OCI-LY1 (cell line): ENCODE measurements at regions not wholly inside any gene's neighbourhood (a gene's known extent, or its start where the extent isn't known, plus 50 kb on each side); places are given as distances from the start of the nearest gene placed in this dataset.

Source experiments
- H2AFZ ChIP-seq: fragments of 200-600 bp; sonication (generic), shearing (Covaris generic); 2 replicates; pipeline ENCODE4 v1.6.0; 2014; ENCODE audit warnings: antibody characterized with exemption, mild to moderate bottlenecking, low read length
- H3F3A ChIP-seq: fragments of 200-600 bp; sonication (generic), shearing (Covaris generic); 2 replicates; pipeline ENCODE4 v1.6.0; 2014; ENCODE audit warnings: mild to moderate bottlenecking, antibody characterized with exemption, low read length, moderate library complexity; ENCODE audit not compliant: insufficient read depth
- H3K27ac ChIP-seq: fragments of 200-600 bp; sonication (generic); 2 replicates; pipeline ENCODE4 v1.5.1; 2014; ENCODE audit warnings: low read length, mixed run types, mild to moderate bottlenecking, low read depth; ENCODE audit not compliant: poor library complexity, severe bottlenecking
- H3K27me3 ChIP-seq: fragments of 200-600 bp; sonication (generic); 2 replicates; pipeline ENCODE4 v1.6.0; 2014; ENCODE audit warnings: antibody characterized with exemption, mild to moderate bottlenecking, low read length, moderate library complexity; ENCODE audit not compliant: insufficient read depth
- H3K36me3 ChIP-seq: fragments of 200-600 bp; sonication (generic); 2 replicates; pipeline ENCODE4 v1.6.1; 2014; ENCODE audit warnings: mild to moderate bottlenecking, antibody characterized with exemption, low read length, moderate library complexity, mixed read lengths; ENCODE audit not compliant: insufficient read depth
- H3K4me1 ChIP-seq: fragments of 200-600 bp; sonication (generic); 2 replicates; pipeline ENCODE4 v1.5.1; 2014; ENCODE audit warnings: mild to moderate bottlenecking, low read length, moderate library complexity; ENCODE audit not compliant: insufficient read depth, severe bottlenecking
- H3K4me2 ChIP-seq: fragments of 200-600 bp; sonication (generic), shearing (Covaris generic); 2 replicates; pipeline ENCODE4 v1.6.1; 2014; ENCODE audit warnings: low read length
- H3K4me3 ChIP-seq: fragments of 200-600 bp; sonication (generic); 2 replicates; pipeline ENCODE4 v1.5.1; 2014; ENCODE audit warnings: low read length, low read depth, mild to moderate bottlenecking, mixed read lengths; ENCODE audit not compliant: poor library complexity, severe bottlenecking
- H3K79me2 ChIP-seq: fragments of 200-600 bp; shearing (Covaris generic); 2 replicates; pipeline ENCODE4 v1.6.1; 2016; ENCODE audit warnings: mixed run types, low read length, mixed read lengths; ENCODE audit not compliant: insufficient read depth
- H3K9ac ChIP-seq: fragments of 200-600 bp; sonication (generic), shearing (Covaris generic); 2 replicates; pipeline ENCODE4 v1.6.1; 2014; ENCODE audit warnings: mild to moderate bottlenecking, low read length, mixed read lengths
- H3K9me2 ChIP-seq: fragments of 200-600 bp; sonication (generic), shearing (Covaris generic); 2 replicates; pipeline ENCODE4 v1.6.1; 2014; ENCODE audit warnings: low read depth, mild to moderate bottlenecking, low read length, mixed read lengths
- H3K9me3 ChIP-seq: fragments of 200-600 bp; shearing (Covaris generic); 2 replicates; pipeline ENCODE4 v1.6.1; 2014; ENCODE audit warnings: low read length, mixed read lengths
- H4K20me1 ChIP-seq: fragments of 200-600 bp; sonication (generic), shearing (Covaris generic); 2 replicates; pipeline ENCODE4 v1.6.0; 2016; ENCODE audit warnings: mild to moderate bottlenecking, low read length; ENCODE audit not compliant: insufficient read depth
- CTCF ChIP-seq: fragments of 200-600 bp; sonication (generic), shearing (Covaris generic); IDR thresholded peaks from 2 replicates; pipeline ENCODE4 v1.5.1; 2017; ENCODE audit warnings: mild to moderate bottlenecking, antibody characterized with exemption, low read length, moderate library complexity, mixed read lengths
- EZH2 ChIP-seq: fragments of 200-600 bp; sonication (generic), shearing (Covaris generic); IDR thresholded peaks from 2 replicates; pipeline ENCODE4 v1.8.0; 2017; ENCODE audit warnings: borderline replicate concordance, mixed run types, mild to moderate bottlenecking, antibody characterized with exemption, low read length, moderate library complexity, mixed read lengths

GRCh38 chr11:38392176-38392575 lies 1794.1 kb upstream of the RAG2 start:
- H3F3A ChIP-seq: no peaks in the 10 kb centered on the region
- H3K27ac ChIP-seq: no peak overlapping the region
- H4K20me1 ChIP-seq: no peaks in the 10 kb centered on the region
- TF ChIP-seq CTCF (no peak), EZH2 (no peak)
- no peaks in the 10 kb centered on the region for H3K27me3 ChIP-seq
- no peaks in the 10 kb centered on the region for H3K79me2 ChIP-seq
- no peak overlapping the region for H3K4me3 ChIP-seq
- H3K9me3 ChIP-seq: no peaks in the 10 kb centered on the region
- H3K9ac ChIP-seq: no peak overlapping the region
- H2AFZ ChIP-seq: no peak overlapping the region
- H3K9me2 ChIP-seq: no peaks in the 10 kb centered on the region
- H3K36me3 ChIP-seq: no peaks in the 10 kb centered on the region
- H3K4me2 ChIP-seq: no peak overlapping the region
- H3K4me1 ChIP-seq: no peaks in the 10 kb centered on the region

GRCh38 chr11:38384568-38384967 lies 1786.5 kb upstream of the RAG2 start:
- no peak overlapping the region for H3K4me2 ChIP-seq
- no peaks in the 10 kb centered on the region for H3K9me2 ChIP-seq
- H3K4me3 ChIP-seq: no peak overlapping the region
- H3K9ac ChIP-seq: no peak overlapping the region
- TF ChIP-seq CTCF (no peak), EZH2 (no peak)
- H3K27ac ChIP-seq: no peak overlapping the region
- no peaks in the 10 kb centered on the region for H3K79me2 ChIP-seq
- H3F3A ChIP-seq: no peaks in the 10 kb centered on the region
- H3K9me3 ChIP-seq: no peaks in the 10 kb centered on the region
- no peaks in the 10 kb centered on the region for H3K36me3 ChIP-seq
- no peaks in the 10 kb centered on the region for H4K20me1 ChIP-seq
- H3K4me1 ChIP-seq: no peaks in the 10 kb centered on the region
- H3K27me3 ChIP-seq: no peaks in the 10 kb centered on the region
- no peak overlapping the region for H2AFZ ChIP-seq

GRCh38 chr11:38365274-38365673 lies 1767.2 kb upstream of the RAG2 start:
- Histone ChIP-seq H3F3A (no peaks in the 10 kb centered on the region), H3K9me2 (no peaks in the 10 kb centered on the region), H2AFZ (no peak overlapping the region), H3K9me3 (no peaks in the 10 kb centered on the region), H3K27me3 (no peaks in the 10 kb centered on the region), H3K79me2 (no peaks in the 10 kb centered on the region), H3K27ac (no peak overlapping the region), H4K20me1 (no peaks in the 10 kb centered on the region), H3K4me1 (no peaks in the 10 kb centered on the region), H3K36me3 (no peaks in the 10 kb centered on the region), H3K4me2 (no peak overlapping the region), H3K4me3 (no peak overlapping the region), H3K9ac (no peak overlapping the region)
- TF ChIP-seq CTCF (no peak), EZH2 (no peak)
